Astrocyte of the cerebellum (primary cell): ENCODE measurements at regions not wholly inside any gene's neighbourhood (a gene's known extent, or its start where the extent isn't known, plus 50 kb on each side); places are given as distances from the start of the nearest gene placed in this dataset.

Experiments used
- DNase-seq: peaks from one replicate; pipeline ENCODE4 v3.0.0-alpha.2; 2011; ENCODE audit warnings: low read depth
- H3K4me3 ChIP-seq: 2 replicates; pipeline ENCODE4 v1.5.1; 2011; ENCODE audit warnings: mild to moderate bottlenecking, low read depth, low read length, moderate library complexity
- in situ Hi-C: cut with HindIII; loops from 2 replicates; pipeline ENCODE4 v1.10.0; 2017; ENCODE audit warnings: low sequenced_read_pairs
- TF ChIP-seq, protein P1 (sequence below): IDR thresholded peaks from 2 replicates; pipeline ENCODE4 v1.5.1; 2012; ENCODE audit warnings: low read length, low read depth, moderate library complexity, mild to moderate bottlenecking; ENCODE audit errors: missing control alignments

DNA sequence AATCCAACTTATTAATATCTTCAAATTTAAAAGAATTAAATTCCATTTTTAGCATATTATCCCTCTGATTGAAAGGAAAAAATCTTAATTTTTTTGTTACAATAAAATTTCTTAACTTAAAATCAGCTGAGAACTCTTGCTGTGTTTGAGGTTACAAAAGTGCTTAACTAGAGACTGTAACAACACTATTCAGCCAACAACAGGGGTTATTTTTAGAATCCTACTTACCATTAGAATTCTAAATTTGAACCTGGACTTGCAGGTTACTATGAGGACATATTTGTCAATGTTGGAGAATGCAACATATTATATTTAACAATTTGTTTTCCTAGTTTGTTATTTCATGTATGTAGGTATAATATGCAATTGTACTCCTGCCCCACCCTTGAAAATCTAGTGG is 238.1 kb upstream of the CXXC4 start:
- H3K4me3 ChIP-seq = no peak overlapping the region
- no peak for DNase-seq
- in situ Hi-C loops = no loop called here
- TF ChIP-seq, protein P1, sequence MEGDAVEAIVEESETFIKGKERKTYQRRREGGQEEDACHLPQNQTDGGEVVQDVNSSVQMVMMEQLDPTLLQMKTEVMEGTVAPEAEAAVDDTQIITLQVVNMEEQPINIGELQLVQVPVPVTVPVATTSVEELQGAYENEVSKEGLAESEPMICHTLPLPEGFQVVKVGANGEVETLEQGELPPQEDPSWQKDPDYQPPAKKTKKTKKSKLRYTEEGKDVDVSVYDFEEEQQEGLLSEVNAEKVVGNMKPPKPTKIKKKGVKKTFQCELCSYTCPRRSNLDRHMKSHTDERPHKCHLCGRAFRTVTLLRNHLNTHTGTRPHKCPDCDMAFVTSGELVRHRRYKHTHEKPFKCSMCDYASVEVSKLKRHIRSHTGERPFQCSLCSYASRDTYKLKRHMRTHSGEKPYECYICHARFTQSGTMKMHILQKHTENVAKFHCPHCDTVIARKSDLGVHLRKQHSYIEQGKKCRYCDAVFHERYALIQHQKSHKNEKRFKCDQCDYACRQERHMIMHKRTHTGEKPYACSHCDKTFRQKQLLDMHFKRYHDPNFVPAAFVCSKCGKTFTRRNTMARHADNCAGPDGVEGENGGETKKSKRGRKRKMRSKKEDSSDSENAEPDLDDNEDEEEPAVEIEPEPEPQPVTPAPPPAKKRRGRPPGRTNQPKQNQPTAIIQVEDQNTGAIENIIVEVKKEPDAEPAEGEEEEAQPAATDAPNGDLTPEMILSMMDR = no peak

GRCh38 chr4:104735174-104735573 is 240.5 kb upstream of the CXXC4 start:
- H3K4me3 ChIP-seq = no peak overlapping the region
- no peak for DNase-seq
- in situ Hi-C loops = no loop called here
- TF ChIP-seq, protein P1 = no peak

GRCh38 chr4:104740161-104740560 is 245.5 kb upstream of the CXXC4 start:
- in situ Hi-C loops = no loop called here
- H3K4me3 ChIP-seq = no peak overlapping the region
- TF ChIP-seq, protein P1 = no peak
- no peak for DNase-seq

DNA sequence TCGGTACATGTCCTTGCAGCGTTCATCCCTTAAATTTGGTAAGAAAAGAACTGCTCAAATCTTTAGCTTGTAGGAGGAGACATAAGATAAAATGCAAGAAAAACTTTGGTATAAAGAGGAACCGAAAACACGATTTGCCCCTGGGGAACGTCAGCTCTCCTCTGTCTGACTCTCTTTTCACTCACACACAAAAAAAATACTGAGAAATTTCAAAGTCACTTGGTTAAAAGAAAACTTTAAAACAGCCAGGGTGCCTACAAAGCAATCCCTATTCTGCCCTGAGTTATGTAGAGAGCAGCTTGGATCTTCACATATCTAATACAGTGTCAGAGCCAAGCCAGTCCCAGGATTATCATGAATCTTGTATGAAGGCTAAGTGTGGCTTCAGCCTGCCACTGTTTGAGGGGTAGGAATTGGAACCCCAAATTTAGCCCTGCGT is 248.5 kb upstream of the CXXC4 start:
- in situ Hi-C loops = no loop called here

DNA sequence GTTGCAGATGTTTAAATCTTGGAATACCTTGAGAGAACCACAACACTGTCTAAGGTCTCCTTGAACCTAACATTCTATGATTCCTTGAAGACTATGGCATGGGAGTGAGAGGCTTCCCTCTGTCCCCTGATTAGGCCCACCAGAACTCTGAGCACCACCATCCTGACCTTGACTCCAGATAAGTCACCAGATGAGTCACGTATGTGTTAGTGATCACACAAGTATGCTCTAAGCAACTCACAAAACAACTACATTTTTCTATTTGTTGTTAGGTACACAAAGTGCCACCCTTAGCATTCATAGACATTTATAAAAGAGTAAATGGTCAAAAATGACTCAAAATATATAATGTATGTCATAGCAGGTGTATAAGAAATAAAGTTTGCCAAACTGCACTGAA is 252.9 kb upstream of the CXXC4 start:
- TF ChIP-seq, protein P1 = no peak
- in situ Hi-C loops = no loop called here
- no peak overlapping the region for H3K4me3 ChIP-seq
- DNase-seq = no peak

More for the DNA sequence above, 248.5 kb upstream of the CXXC4 start:
- H3K4me3 ChIP-seq = no peak overlapping the region
- no peak for DNase-seq
- TF ChIP-seq, protein P1 = no peak

DNA sequence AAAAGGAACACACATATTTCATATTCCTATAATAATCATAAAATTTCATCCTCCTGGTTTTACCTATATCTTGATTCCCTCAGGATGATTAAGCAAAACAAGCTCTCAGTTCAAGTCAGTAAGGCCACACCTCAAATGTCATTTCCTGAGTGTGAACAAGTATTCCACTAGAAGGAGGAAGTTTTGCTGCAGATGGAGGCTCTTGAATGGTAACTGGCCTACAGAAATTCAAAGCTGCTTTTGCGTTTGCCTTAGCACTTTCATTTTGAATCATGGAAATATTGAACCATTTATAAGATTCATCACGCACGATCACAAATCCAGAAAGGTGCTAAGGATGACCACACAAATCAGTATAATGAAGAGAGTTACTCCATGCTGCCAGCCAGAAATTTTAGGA is 254.4 kb upstream of the CXXC4 start:
- TF ChIP-seq, protein P1 = no peak
- in situ Hi-C loops = no loop called here
- DNase-seq = no peak
- H3K4me3 ChIP-seq = no peak overlapping the region

DNA sequence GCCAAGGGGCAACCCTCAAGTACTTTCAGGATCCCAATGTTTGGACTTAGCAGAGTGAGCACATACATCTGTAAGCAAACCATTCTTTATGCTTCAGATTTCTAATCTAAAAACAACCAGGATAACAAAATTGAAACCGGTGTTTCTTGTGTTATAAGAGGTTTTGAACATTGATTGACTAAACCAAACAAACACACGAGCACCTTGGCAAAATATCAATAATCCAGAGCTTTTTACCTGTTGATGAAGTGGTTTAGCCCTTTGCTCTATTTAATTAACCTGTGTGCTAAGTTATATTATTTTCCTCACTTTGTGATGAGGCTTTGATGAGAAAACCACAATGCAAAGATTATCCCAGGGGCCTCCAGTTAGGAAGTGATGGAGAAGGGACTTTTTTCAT is 255.3 kb upstream of the CXXC4 start:
- no peak for DNase-seq
- in situ Hi-C loops = no loop called here
- H3K4me3 ChIP-seq = no peak overlapping the region
- TF ChIP-seq, protein P1 = no peak
